ENCODE measurements at regions not wholly inside any gene's neighbourhood (a gene's known extent, or its start where the extent isn't known, plus 50 kb on each side); places are given as distances from the start of the nearest gene placed in this dataset.

- TF ChIP-seq, protein P1, sequence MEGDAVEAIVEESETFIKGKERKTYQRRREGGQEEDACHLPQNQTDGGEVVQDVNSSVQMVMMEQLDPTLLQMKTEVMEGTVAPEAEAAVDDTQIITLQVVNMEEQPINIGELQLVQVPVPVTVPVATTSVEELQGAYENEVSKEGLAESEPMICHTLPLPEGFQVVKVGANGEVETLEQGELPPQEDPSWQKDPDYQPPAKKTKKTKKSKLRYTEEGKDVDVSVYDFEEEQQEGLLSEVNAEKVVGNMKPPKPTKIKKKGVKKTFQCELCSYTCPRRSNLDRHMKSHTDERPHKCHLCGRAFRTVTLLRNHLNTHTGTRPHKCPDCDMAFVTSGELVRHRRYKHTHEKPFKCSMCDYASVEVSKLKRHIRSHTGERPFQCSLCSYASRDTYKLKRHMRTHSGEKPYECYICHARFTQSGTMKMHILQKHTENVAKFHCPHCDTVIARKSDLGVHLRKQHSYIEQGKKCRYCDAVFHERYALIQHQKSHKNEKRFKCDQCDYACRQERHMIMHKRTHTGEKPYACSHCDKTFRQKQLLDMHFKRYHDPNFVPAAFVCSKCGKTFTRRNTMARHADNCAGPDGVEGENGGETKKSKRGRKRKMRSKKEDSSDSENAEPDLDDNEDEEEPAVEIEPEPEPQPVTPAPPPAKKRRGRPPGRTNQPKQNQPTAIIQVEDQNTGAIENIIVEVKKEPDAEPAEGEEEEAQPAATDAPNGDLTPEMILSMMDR (IDR thresholded peaks at IDR 0.05): no peak
- TF ChIP-seq EP300 (IDR thresholded peaks at IDR 0.05) (no peak), POLR2AphosphoS5 (IDR thresholded peaks at IDR 0.05) (no peak), POLR2A (IDR thresholded peaks at IDR 0.05; ENCODE audit: low read depth) (no peak)
Observed at GRCh38 chr2:186962085-186962747, 113.2 kb upstream of the ZSWIM2 start.
